Neural progenitor cell (in vitro differentiated cells): ENCODE measurements at regions not wholly inside any gene's neighbourhood (a gene's known extent, or its start where the extent isn't known, plus 50 kb on each side); places are given as distances from the start of the nearest gene placed in this dataset.

ENCODE experiments used
- DNase-seq: peaks from one replicate; pipeline ENCODE4 v3.0.0-alpha.2; 2016; ENCODE audit warnings: low spot score
- H2AFZ ChIP-seq: fragments of 200-600 bp; sonication (generic); replicated peaks from 2 replicates; pipeline ENCODE4 v1.6.1; 2016; ENCODE audit warnings: antibody characterized with exemption
- H3F3A ChIP-seq: fragments of 200-600 bp; sonication (generic); 2 replicates; pipeline ENCODE4 v1.6.1; 2016; ENCODE audit warnings: antibody characterized with exemption, low read depth
- H3K27ac ChIP-seq: fragments of 200-600 bp; sonication (generic); 2 replicates; pipeline ENCODE4 v1.5.1; 2016; ENCODE audit warnings: mild to moderate bottlenecking
- H3K27me3 ChIP-seq: fragments of 200-600 bp; sonication (generic); 2 replicates; pipeline ENCODE4 v1.6.1; 2016; ENCODE audit warnings: mild to moderate bottlenecking, moderate library complexity
- H3K36me3 ChIP-seq: fragments of 200-600 bp; sonication (generic); 2 replicates; pipeline ENCODE4 v1.5.1; 2016
- H3K4me1 ChIP-seq: fragments of 200-600 bp; sonication (generic); 2 replicates; pipeline ENCODE4 v1.6.1; 2016; ENCODE audit warnings: mixed run types
- H3K4me2 ChIP-seq: fragments of 200-600 bp; sonication (generic); 2 replicates; pipeline ENCODE4 v1.6.1; 2016
- H3K4me3 ChIP-seq: fragments of 200-600 bp; sonication (generic); 2 replicates; pipeline ENCODE4 v1.5.1; 2016
- H3K79me2 ChIP-seq: fragments of 200-600 bp; sonication (generic); 2 replicates; pipeline ENCODE4 v1.6.1; 2016; ENCODE audit warnings: low read depth
- H3K9ac ChIP-seq: fragments of 200-600 bp; sonication (generic); 2 replicates; pipeline ENCODE4 v1.6.1; 2016
- H3K9me3 ChIP-seq: fragments of 200-600 bp; sonication (generic); 2 replicates; pipeline ENCODE4 v1.5.1; 2016; ENCODE audit warnings: low read depth
- H4K20me1 ChIP-seq: fragments of 200-600 bp; sonication (generic); 2 replicates; pipeline ENCODE4 v1.6.1; 2016; ENCODE audit warnings: low read depth
- H3K27ac Mint-ChIP-seq: 3 replicates; pipeline ENCODE4 v1.8.0; 2021; ENCODE audit warnings: mixed read lengths
- H3K27me3 Mint-ChIP-seq: 2 replicates; pipeline ENCODE4 v1.8.0; 2022; ENCODE audit warnings: low read depth, mild to moderate bottlenecking, inconsistent platforms, moderate library complexity, mixed read lengths; ENCODE audit not compliant: insufficient read depth
- H3K36me3 Mint-ChIP-seq: 3 replicates; pipeline ENCODE4 v1.8.0; 2021; ENCODE audit warnings: mixed read lengths
- H3K4me1 Mint-ChIP-seq: 3 replicates; pipeline ENCODE4 v1.8.0; 2021; ENCODE audit warnings: mixed read lengths
- H3K4me3 Mint-ChIP-seq: 3 replicates; pipeline ENCODE4 v1.8.0; 2021; ENCODE audit warnings: mild to moderate bottlenecking, moderate library complexity, mixed read lengths
- H3K9me3 Mint-ChIP-seq: 3 replicates; pipeline ENCODE4 v1.8.0; 2020; ENCODE audit warnings: mixed read lengths
- CTCF ChIP-seq: fragments of 200-600 bp; sonication (generic); IDR thresholded peaks from 2 replicates; pipeline ENCODE4 v1.5.1; 2017; ENCODE audit warnings: antibody characterized with exemption, mild to moderate bottlenecking
- EZH2 ChIP-seq: fragments of 200-600 bp; sonication (generic); IDR thresholded peaks from 2 replicates; pipeline ENCODE4 v1.6.1; 2017; ENCODE audit warnings: antibody characterized with exemption, mild to moderate bottlenecking, moderate library complexity
- EZH2phosphoT487 ChIP-seq: fragments of 200-600 bp; sonication (generic); IDR thresholded peaks from 2 replicates; pipeline ENCODE4 v1.6.1; 2017; ENCODE audit warnings: antibody characterized with exemption

DNA sequence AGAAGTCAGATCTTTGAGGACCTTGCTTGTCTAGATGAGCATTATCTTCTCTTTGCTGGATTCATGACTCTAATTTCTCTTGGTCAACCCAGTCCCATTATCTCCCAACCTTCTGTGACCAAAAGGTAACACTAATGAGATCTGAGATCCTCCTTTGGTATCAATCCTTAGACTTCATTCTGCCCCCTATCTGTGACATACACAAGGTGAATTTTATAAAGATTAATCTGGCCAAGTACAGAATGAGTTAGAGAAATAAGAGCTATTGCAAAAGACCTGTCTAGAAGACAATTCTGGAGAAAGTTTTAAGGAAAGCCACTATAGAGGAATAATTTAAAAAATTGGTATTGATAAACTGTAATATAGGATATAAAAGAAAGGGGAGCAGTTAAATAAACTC, 113.8 kb upstream of the KCNMB2 start:
- Histone ChIP-seq H3K4me2 (no peak overlapping the region), H3F3A (no peaks in the 10 kb centered on the region), H3K9ac (no peak overlapping the region), H3K27me3 (no peaks in the 10 kb centered on the region), H3K4me1 (no peaks in the 10 kb centered on the region), H4K20me1 (no peaks in the 10 kb centered on the region), H3K4me3 (no peak overlapping the region), H3K79me2 (no peaks in the 10 kb centered on the region), H2AFZ (no peak overlapping the region), H3K36me3 (peaks cover 3% of the 10 kb centered on the region), H3K27ac (no peak overlapping the region), H3K9me3 (no peaks in the 10 kb centered on the region)
- Mint-ChIP-seq H3K27ac (no peak overlapping the region), H3K4me1 (peaks cover under 1% of the 10 kb centered on the region), H3K4me3 (no peak overlapping the region), H3K9me3 (no peaks in the 10 kb centered on the region), H3K36me3 (no peaks in the 10 kb centered on the region), H3K27me3 (peaks cover 2% of the 10 kb centered on the region)
- DNase-seq = no peak
- TF ChIP-seq CTCF (peak; percentile 19), EZH2 (no peak)

GRCh38 chr3:178428037-178428436, 108.2 kb upstream of the KCNMB2 start:
- no peak for TF ChIP-seq EZH2phosphoT487
- TF ChIP-seq CTCF = no peak
- no peak for TF ChIP-seq EZH2
- Mint-ChIP-seq H3K4me3 (no peak overlapping the region), H3K27ac (no peak overlapping the region), H3K36me3 (no peaks in the 10 kb centered on the region), H3K27me3 (no peaks in the 10 kb centered on the region), H3K4me1 (no peaks in the 10 kb centered on the region), H3K9me3 (no peaks in the 10 kb centered on the region)
- no peak for DNase-seq
- Histone ChIP-seq H3K4me3 (no peak overlapping the region), H3K9me3 (no peaks in the 10 kb centered on the region), H3F3A (no peaks in the 10 kb centered on the region), H3K79me2 (no peaks in the 10 kb centered on the region), H3K36me3 (no peaks in the 10 kb centered on the region), H4K20me1 (no peaks in the 10 kb centered on the region), H3K27me3 (no peaks in the 10 kb centered on the region), H3K4me1 (no peaks in the 10 kb centered on the region), H2AFZ (no peak overlapping the region), H3K9ac (no peak overlapping the region), H3K4me2 (no peak overlapping the region), H3K27ac (no peak overlapping the region)

DNA sequence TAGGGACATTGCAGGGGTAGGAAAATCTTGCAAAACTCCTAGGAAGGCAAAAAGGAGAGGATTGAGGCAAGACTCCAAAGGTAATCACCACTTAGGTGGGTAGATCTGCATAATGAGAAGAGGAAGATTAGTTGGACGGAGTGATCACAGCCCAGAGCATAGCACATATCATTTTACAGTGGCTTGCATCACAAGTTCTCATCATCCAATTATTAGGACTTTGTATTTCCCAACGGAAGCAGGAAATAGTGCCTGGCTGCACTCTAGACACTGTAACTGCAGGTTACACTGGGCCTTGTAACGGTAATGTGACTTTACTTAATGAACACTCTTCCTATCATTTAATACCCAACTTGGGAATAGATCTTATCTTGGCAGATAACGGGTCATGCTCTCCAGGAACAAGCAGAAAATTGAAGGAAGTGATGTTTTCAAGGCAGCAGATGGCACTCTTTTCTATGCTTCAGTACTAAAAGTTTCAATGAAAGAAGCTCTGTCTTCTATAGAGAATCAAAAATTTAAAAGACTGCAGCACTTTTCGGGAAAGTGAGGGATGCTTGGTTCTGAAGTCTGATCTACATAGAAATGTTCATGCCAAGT, 101.9 kb upstream of the KCNMB2 start:
- H3K36me3 Mint-ChIP-seq = no peaks in the 10 kb centered on the region
- peaks cover 2% of the 10 kb centered on the region for H3K4me1 Mint-ChIP-seq
- no peak for DNase-seq
- Histone ChIP-seq H3K27ac (no peak overlapping the region), H3K4me2 (no peak overlapping the region), H3K79me2 (no peaks in the 10 kb centered on the region), H3K36me3 (no peaks in the 10 kb centered on the region), H3K9me3 (no peaks in the 10 kb centered on the region), H3K4me3 (no peak overlapping the region), H3K9ac (no peak overlapping the region), H2AFZ (no peak overlapping the region), H3K27me3 (no peaks in the 10 kb centered on the region), H3K4me1 (no peaks in the 10 kb centered on the region), H3F3A (no peaks in the 10 kb centered on the region), H4K20me1 (no peaks in the 10 kb centered on the region)
- H3K27me3 Mint-ChIP-seq = peaks cover 2% of the 10 kb centered on the region
- no peak overlapping the region for H3K4me3 Mint-ChIP-seq
- no peaks in the 10 kb centered on the region for H3K9me3 Mint-ChIP-seq
- TF ChIP-seq CTCF (peak; percentile 46), EZH2 (no peak), EZH2phosphoT487 (no peak)
- H3K27ac Mint-ChIP-seq = no peak overlapping the region
